ENCODE measurements at regions not wholly inside any gene's neighbourhood (a gene's known extent, or its start where the extent isn't known, plus 50 kb on each side); places are given as distances from the start of the nearest gene placed in this dataset.
"Not testable (repeated sequence)": the region's sequence is repeated elsewhere in the genome, so short reads cannot be mapped to it uniquely, and the experiment has no call there.

DNA sequence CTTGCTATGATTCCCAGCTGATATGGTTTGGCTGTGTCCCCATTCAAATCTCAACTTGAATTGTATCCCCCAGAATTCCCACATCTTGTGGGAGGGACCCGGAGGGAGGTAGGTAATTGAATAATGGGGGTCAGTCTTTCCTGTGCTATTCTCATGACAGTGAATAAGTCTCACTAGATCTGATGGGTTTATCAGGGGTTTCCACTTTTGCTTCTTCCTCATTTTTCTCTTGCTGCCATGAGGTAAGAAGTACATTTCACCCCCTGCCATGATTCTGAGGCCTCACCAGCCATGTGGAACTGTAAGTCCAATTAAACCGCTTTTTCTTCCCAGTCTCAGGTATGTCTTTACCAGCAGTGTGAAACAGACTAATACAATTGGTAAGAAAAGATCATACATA is 164.7 kb upstream of the NREP start:
- H3K9me2 ChIP-seq (ENCODE audit: insufficient read depth); H2AFZ ChIP-seq; DNase-seq (ENCODE audit: low spot score); H3K79me2 ChIP-seq (replicated peaks; ENCODE audit: insufficient read depth); H3F3A ChIP-seq (replicated peaks; ENCODE audit: low read depth); H4K20me1 ChIP-seq (replicated peaks; ENCODE audit: insufficient read depth); H3K36me3 ChIP-seq (ENCODE audit: insufficient read depth); H3K4me2 ChIP-seq; H3K4me1 Mint-ChIP-seq; H3K27ac ChIP-seq (ENCODE audit: low read depth); H3K27ac Mint-ChIP-seq; H3K4me3 ChIP-seq; ATAC-seq; H3K4me1 ChIP-seq (ENCODE audit: insufficient read depth); H3K36me3 Mint-ChIP-seq (ENCODE audit: low read depth); H3K4me3 Mint-ChIP-seq; H3K27me3 Mint-ChIP-seq (ENCODE audit: insufficient read depth, low read depth, poor library complexity); H3K9me3 Mint-ChIP-seq; H3K27me3 ChIP-seq (ENCODE audit: insufficient read depth): not testable (repeated sequence)

DNA sequence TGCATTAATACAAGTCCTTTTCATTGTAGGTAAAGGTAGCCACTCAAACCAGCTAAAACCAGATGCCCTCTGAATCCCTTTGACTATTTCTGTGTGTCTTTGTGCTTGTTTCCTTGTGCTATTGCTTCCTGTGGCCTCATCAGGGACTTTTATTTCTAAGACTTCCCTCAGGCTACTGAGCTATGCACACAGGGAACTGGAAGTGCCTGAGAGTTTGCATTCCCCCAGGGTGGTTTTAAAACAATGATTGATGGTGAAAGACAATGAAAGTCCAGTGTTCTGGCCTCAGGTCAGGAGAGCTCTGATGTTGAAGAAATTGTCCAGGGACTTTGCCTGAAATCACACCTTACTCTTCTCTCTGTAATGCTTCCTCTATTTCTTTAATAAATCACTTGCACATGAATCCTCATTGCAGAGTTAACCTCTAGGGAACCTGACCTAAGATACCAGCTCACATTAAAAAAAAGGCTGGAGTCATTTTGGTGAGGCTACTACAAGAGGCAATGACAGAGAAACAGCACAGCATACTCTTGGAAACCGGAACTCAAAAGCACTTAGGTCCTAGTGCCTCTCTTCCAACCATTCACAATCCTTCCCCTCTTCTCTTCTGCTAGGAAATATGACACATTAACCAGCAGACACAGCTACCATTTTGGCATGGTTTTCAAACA is 158.1 kb upstream of the NREP start:
- Mint-ChIP-seq H3K36me3 (ENCODE audit: low read depth) (peaks cover 3% of the 10 kb centered on the region; the same call in 1 of the 3 replicates), H3K9me3 (peaks cover 15% of the 10 kb centered on the region), H3K27ac (no peak overlapping the region), H3K4me3 (no peak overlapping the region), H3K27me3 (ENCODE audit: insufficient read depth, low read depth, poor library complexity) (no peaks in the 10 kb centered on the region), H3K4me1 (no peaks in the 10 kb centered on the region)
- peak; percentile 3 for DNase-seq (ENCODE audit: low spot score)
- Histone ChIP-seq H3K27ac (ENCODE audit: low read depth) (no peak overlapping the region), H3K79me2 (replicated peaks; ENCODE audit: insufficient read depth) (no peaks in the 10 kb centered on the region), H4K20me1 (replicated peaks; ENCODE audit: insufficient read depth) (no peaks in the 10 kb centered on the region), H3K9me2 (ENCODE audit: insufficient read depth) (0 out of 2 replicates have a peak, but pooled peaks cover 6% of the 10 kb centered on the region), H3F3A (replicated peaks; ENCODE audit: low read depth) (no peaks in the 10 kb centered on the region), H3K4me2 (no peak overlapping the region), H3K4me3 (no peak overlapping the region), H2AFZ (no peak overlapping the region), H3K4me1 (ENCODE audit: insufficient read depth) (no peaks in the 10 kb centered on the region), H3K27me3 (ENCODE audit: insufficient read depth) (no peaks in the 10 kb centered on the region), H3K36me3 (ENCODE audit: insufficient read depth) (no peaks in the 10 kb centered on the region)
- no peak for ATAC-seq
- TF ChIP-seq CREB1 (CRISPR knock-in tag; IDR thresholded peaks at IDR 0.05; ENCODE audit: low read depth), result no peak
- no peak for TF ChIP-seq EZH2phosphoT487 (IDR thresholded peaks at IDR 0.05; ENCODE audit: unreplicated experiment)
- no peak for TF ChIP-seq POLR2AphosphoS5 (IDR thresholded peaks at IDR 0.05; ENCODE audit: low read depth)
- TF ChIP-seq ZNF114 (CRISPR knock-in tag; IDR thresholded peaks at IDR 0.05), result no peak
- no peak for TF ChIP-seq EZH2 (IDR thresholded peaks at IDR 0.05; ENCODE audit: low read depth, unreplicated experiment)
- TF ChIP-seq, protein P1, sequence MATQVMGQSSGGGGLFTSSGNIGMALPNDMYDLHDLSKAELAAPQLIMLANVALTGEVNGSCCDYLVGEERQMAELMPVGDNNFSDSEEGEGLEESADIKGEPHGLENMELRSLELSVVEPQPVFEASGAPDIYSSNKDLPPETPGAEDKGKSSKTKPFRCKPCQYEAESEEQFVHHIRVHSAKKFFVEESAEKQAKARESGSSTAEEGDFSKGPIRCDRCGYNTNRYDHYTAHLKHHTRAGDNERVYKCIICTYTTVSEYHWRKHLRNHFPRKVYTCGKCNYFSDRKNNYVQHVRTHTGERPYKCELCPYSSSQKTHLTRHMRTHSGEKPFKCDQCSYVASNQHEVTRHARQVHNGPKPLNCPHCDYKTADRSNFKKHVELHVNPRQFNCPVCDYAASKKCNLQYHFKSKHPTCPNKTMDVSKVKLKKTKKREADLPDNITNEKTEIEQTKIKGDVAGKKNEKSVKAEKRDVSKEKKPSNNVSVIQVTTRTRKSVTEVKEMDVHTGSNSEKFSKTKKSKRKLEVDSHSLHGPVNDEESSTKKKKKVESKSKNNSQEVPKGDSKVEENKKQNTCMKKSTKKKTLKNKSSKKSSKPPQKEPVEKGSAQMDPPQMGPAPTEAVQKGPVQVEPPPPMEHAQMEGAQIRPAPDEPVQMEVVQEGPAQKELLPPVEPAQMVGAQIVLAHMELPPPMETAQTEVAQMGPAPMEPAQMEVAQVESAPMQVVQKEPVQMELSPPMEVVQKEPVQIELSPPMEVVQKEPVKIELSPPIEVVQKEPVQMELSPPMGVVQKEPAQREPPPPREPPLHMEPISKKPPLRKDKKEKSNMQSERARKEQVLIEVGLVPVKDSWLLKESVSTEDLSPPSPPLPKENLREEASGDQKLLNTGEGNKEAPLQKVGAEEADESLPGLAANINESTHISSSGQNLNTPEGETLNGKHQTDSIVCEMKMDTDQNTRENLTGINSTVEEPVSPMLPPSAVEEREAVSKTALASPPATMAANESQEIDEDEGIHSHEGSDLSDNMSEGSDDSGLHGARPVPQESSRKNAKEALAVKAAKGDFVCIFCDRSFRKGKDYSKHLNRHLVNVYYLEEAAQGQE (IDR thresholded peaks at IDR 0.05; ENCODE audit: unreplicated experiment), result no peak
- TF ChIP-seq, protein P2, sequence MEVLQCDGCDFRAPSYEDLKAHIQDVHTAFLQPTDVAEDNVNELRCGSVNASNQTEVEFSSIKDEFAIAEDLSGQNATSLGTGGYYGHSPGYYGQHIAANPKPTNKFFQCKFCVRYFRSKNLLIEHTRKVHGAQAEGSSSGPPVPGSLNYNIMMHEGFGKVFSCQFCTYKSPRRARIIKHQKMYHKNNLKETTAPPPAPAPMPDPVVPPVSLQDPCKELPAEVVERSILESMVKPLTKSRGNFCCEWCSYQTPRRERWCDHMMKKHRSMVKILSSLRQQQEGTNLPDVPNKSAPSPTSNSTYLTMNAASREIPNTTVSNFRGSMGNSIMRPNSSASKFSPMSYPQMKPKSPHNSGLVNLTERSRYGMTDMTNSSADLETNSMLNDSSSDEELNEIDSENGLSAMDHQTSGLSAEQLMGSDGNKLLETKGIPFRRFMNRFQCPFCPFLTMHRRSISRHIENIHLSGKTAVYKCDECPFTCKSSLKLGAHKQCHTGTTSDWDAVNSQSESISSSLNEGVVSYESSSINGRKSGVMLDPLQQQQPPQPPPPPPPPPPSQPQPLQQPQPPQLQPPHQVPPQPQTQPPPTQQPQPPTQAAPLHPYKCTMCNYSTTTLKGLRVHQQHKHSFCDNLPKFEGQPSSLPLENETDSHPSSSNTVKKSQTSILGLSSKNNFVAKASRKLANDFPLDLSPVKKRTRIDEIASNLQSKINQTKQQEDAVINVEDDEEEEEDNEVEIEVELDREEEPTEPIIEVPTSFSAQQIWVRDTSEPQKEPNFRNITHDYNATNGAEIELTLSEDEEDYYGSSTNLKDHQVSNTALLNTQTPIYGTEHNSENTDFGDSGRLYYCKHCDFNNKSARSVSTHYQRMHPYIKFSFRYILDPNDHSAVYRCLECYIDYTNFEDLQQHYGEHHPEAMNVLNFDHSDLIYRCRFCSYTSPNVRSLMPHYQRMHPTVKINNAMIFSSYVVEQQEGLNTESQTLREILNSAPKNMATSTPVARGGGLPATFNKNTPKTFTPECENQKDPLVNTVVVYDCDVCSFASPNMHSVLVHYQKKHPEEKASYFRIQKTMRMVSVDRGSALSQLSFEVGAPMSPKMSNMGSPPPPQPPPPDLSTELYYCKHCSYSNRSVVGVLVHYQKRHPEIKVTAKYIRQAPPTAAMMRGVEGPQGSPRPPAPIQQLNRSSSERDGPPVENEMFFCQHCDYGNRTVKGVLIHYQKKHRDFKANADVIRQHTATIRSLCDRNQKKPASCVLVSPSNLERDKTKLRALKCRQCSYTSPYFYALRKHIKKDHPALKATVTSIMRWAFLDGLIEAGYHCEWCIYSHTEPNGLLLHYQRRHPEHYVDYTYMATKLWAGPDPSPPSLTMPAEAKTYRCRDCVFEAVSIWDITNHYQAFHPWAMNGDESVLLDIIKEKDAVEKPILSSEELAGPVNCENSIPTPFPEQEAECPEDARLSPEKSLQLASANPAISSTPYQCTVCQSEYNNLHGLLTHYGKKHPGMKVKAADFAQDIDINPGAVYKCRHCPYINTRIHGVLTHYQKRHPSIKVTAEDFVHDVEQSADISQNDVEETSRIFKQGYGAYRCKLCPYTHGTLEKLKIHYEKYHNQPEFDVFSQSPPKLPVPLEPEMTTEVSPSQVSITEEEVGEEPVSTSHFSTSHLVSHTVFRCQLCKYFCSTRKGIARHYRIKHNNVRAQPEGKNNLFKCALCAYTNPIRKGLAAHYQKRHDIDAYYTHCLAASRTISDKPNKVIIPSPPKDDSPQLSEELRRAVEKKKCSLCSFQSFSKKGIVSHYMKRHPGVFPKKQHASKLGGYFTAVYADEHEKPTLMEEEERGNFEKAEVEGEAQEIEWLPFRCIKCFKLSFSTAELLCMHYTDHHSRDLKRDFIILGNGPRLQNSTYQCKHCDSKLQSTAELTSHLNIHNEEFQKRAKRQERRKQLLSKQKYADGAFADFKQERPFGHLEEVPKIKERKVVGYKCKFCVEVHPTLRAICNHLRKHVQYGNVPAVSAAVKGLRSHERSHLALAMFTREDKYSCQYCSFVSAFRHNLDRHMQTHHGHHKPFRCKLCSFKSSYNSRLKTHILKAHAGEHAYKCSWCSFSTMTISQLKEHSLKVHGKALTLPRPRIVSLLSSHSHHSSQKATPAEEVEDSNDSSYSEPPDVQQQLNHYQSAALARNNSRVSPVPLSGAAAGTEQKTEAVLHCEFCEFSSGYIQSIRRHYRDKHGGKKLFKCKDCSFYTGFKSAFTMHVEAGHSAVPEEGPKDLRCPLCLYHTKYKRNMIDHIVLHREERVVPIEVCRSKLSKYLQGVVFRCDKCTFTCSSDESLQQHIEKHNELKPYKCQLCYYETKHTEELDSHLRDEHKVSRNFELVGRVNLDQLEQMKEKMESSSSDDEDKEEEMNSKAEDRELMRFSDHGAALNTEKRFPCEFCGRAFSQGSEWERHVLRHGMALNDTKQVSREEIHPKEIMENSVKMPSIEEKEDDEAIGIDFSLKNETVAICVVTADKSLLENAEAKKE (CRISPR knock-in tag; IDR thresholded peaks at IDR 0.05), result no peak
- TF ChIP-seq, protein P3, sequence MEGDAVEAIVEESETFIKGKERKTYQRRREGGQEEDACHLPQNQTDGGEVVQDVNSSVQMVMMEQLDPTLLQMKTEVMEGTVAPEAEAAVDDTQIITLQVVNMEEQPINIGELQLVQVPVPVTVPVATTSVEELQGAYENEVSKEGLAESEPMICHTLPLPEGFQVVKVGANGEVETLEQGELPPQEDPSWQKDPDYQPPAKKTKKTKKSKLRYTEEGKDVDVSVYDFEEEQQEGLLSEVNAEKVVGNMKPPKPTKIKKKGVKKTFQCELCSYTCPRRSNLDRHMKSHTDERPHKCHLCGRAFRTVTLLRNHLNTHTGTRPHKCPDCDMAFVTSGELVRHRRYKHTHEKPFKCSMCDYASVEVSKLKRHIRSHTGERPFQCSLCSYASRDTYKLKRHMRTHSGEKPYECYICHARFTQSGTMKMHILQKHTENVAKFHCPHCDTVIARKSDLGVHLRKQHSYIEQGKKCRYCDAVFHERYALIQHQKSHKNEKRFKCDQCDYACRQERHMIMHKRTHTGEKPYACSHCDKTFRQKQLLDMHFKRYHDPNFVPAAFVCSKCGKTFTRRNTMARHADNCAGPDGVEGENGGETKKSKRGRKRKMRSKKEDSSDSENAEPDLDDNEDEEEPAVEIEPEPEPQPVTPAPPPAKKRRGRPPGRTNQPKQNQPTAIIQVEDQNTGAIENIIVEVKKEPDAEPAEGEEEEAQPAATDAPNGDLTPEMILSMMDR (conservative IDR thresholded peaks at IDR 0.05; ENCODE audit: low read depth in 2 of 2), result no peak
- TF ChIP-seq NANOG (IDR thresholded peaks at IDR 0.05; ENCODE audit: borderline replicate concordance), result no peak

Data from GM23338 (cell line).